WTC11 (cell line): ENCODE measurements at regions not wholly inside any gene's neighbourhood (a gene's known extent, or its start where the extent isn't known, plus 50 kb on each side); places are given as distances from the start of the nearest gene placed in this dataset.

Experiments
- ATAC-seq: fragments of 200-7000 bp; cut with Tn5 transposase; 2 replicates; pipeline ENCODE4 v1.10.0; 2021; ENCODE audit warnings: mild to moderate bottlenecking, moderate library complexity
- CTCF ChIA-PET: fragments of 300-600 bp; sonication (Branson Sonifier 250); formaldehyde crosslinking; loops from one replicate; lab custom pipeline; 2021; ENCODE audit warnings: antibody characterized with exemption; lab: Charles Lee
- POLR2A ChIA-PET: fragments of 350-600 bp; sonication (Branson Sonifier 250); formaldehyde crosslinking; loops from one replicate; lab custom pipeline; 2021; ENCODE audit warnings: antibody characterized with exemption; lab: Charles Lee
- DNase-seq: peaks from one replicate; pipeline ENCODE4 v3.0.0; 2021; ENCODE audit warnings: low spot score
- H3K27ac Mint-ChIP-seq: 2 replicates; pipeline ENCODE4 v1.8.0; 2021; ENCODE audit warnings: mixed read lengths
- H3K27me3 Mint-ChIP-seq: 2 replicates; pipeline ENCODE4 v1.8.0; 2021; ENCODE audit warnings: low read depth, mild to moderate bottlenecking, moderate library complexity, mixed read lengths
- H3K36me3 Mint-ChIP-seq: 2 replicates; pipeline ENCODE4 v1.8.0; 2021; ENCODE audit warnings: mixed read lengths
- H3K4me1 Mint-ChIP-seq: 2 replicates; pipeline ENCODE4 v1.8.0; 2022; ENCODE audit warnings: mixed read lengths
- H3K4me3 Mint-ChIP-seq: 2 replicates; pipeline ENCODE4 v1.8.0; 2021; ENCODE audit warnings: mild to moderate bottlenecking, moderate library complexity, mixed read lengths
- H3K9me3 Mint-ChIP-seq: 2 replicates; pipeline ENCODE4 v1.8.0; 2021; ENCODE audit warnings: mixed read lengths
- AFF4 ChIP-seq: sonication (generic); formaldehyde crosslinking; IDR thresholded peaks from 2 replicates; pipeline ENCODE4 v1.8.1; 2023; ENCODE audit warnings: mild to moderate bottlenecking, missing genetic modification reagents, borderline replicate concordance
- ATF1 ChIP-seq: sonication (generic); formaldehyde crosslinking; IDR thresholded peaks from 2 replicates; pipeline ENCODE4 v1.8.1; 2023; ENCODE audit warnings: mild to moderate bottlenecking, moderate library complexity, missing genetic modification reagents
- ATF3 ChIP-seq: sonication (generic); formaldehyde crosslinking; conservative IDR thresholded peaks from 2 replicates; pipeline ENCODE4 v1.8.1; 2022; ENCODE audit warnings: mild to moderate bottlenecking, missing genetic modification reagents
- EMX1 ChIP-seq: fragments of 250-450 bp; sonication (Bioruptor Pico); IDR thresholded peaks from 2 replicates; pipeline ENCODE4 v1.8.0; 2021; ENCODE audit warnings: mild to moderate bottlenecking
- FOXJ3 ChIP-seq: sonication (generic); formaldehyde crosslinking; IDR thresholded peaks from 2 replicates; pipeline ENCODE4 v1.9.0; 2021; ENCODE audit warnings: missing genetic modification reagents, mild to moderate bottlenecking, borderline replicate concordance
- FOXK1 ChIP-seq: sonication (generic); formaldehyde crosslinking; IDR thresholded peaks from 2 replicates; pipeline ENCODE4 v1.8.0; 2022; ENCODE audit warnings: mild to moderate bottlenecking, moderate library complexity, missing genetic modification reagents
- GRHL2 ChIP-seq: fragments of 250-450 bp; sonication (Bioruptor Pico); IDR thresholded peaks from 2 replicates; pipeline ENCODE4 v1.8.0; 2022; ENCODE audit warnings: mild to moderate bottlenecking, moderate library complexity; ENCODE audit not compliant: insufficient replicate concordance, severe bottlenecking
- GTF2I ChIP-seq: fragments of 250-450 bp; sonication (Bioruptor Pico); conservative IDR thresholded peaks from 2 replicates; pipeline ENCODE4 v1.4.0; 2021; ENCODE audit warnings: mild to moderate bottlenecking
- HMGA2 ChIP-seq: fragments of 250-450 bp; sonication (Bioruptor Pico); IDR thresholded peaks from 2 replicates; pipeline ENCODE4 v1.4.0; 2021; ENCODE audit warnings: mild to moderate bottlenecking, moderate library complexity
- JAZF1 ChIP-seq: fragments of 250-450 bp; sonication (Bioruptor Pico); IDR thresholded peaks from 2 replicates; pipeline ENCODE4 v1.9.0; 2021; ENCODE audit warnings: moderate library complexity, mild to moderate bottlenecking, inconsistent platforms
- JUN ChIP-seq: sonication (generic); formaldehyde crosslinking; IDR thresholded peaks from 2 replicates; pipeline ENCODE4 v1.8.0; 2023; ENCODE audit warnings: mild to moderate bottlenecking, missing genetic modification reagents
- MAX ChIP-seq: sonication (generic); formaldehyde crosslinking; IDR thresholded peaks from 2 replicates; pipeline ENCODE4 v1.8.0; 2022; ENCODE audit warnings: mild to moderate bottlenecking, missing genetic modification reagents
- MYBL2 ChIP-seq: sonication (generic); formaldehyde crosslinking; IDR thresholded peaks from 2 replicates; pipeline ENCODE4 v1.8.1; 2023; ENCODE audit warnings: mild to moderate bottlenecking, moderate library complexity, missing genetic modification reagents
- OVOL2 ChIP-seq: fragments of 250-450 bp; sonication (Bioruptor Pico); IDR thresholded peaks from 2 replicates; pipeline ENCODE4 v1.9.0; 2021; ENCODE audit warnings: mild to moderate bottlenecking, borderline replicate concordance
- RELA ChIP-seq: sonication (generic); formaldehyde crosslinking; IDR thresholded peaks from 2 replicates; pipeline ENCODE4 v1.8.1; 2022; ENCODE audit warnings: missing genetic modification reagents, mild to moderate bottlenecking, borderline replicate concordance
- SMAD3 ChIP-seq: sonication (generic); formaldehyde crosslinking; IDR thresholded peaks from 2 replicates; pipeline ENCODE4 v1.8.0; 2022; ENCODE audit warnings: missing genetic modification reagents, mild to moderate bottlenecking, borderline replicate concordance
- SMAD4 ChIP-seq: sonication (generic); formaldehyde crosslinking; IDR thresholded peaks from 2 replicates; pipeline ENCODE4 v1.8.0; 2022; ENCODE audit warnings: mild to moderate bottlenecking, missing genetic modification reagents
- SOX15 ChIP-seq: fragments of 250-450 bp; sonication (Bioruptor Pico); IDR thresholded peaks from 2 replicates; pipeline ENCODE4 v1.9.0; 2021; ENCODE audit warnings: mild to moderate bottlenecking
- TCF7 ChIP-seq: sonication (generic); formaldehyde crosslinking; IDR thresholded peaks from 2 replicates; pipeline ENCODE4 v1.8.0; 2022; ENCODE audit warnings: mild to moderate bottlenecking, low read depth, missing genetic modification reagents, moderate library complexity
- TEAD1 ChIP-seq: sonication (generic); formaldehyde crosslinking; IDR thresholded peaks from 2 replicates; pipeline ENCODE4 v1.8.0; 2022; ENCODE audit warnings: mild to moderate bottlenecking, missing genetic modification reagents
- USF1 ChIP-seq: sonication (generic); formaldehyde crosslinking; IDR thresholded peaks from 2 replicates; pipeline ENCODE4 v1.8.0; 2022; ENCODE audit warnings: mild to moderate bottlenecking, missing genetic modification reagents
- USF2 ChIP-seq: sonication (generic); formaldehyde crosslinking; IDR thresholded peaks from 2 replicates; pipeline ENCODE4 v1.8.1; 2023; ENCODE audit warnings: mild to moderate bottlenecking, missing genetic modification reagents, moderate library complexity
- ZBTB43 ChIP-seq: sonication (generic); formaldehyde crosslinking; IDR thresholded peaks from 2 replicates; pipeline ENCODE4 v1.8.1; 2023; ENCODE audit warnings: mild to moderate bottlenecking, missing genetic modification reagents
- ZNF138 ChIP-seq: sonication (generic); formaldehyde crosslinking; conservative IDR thresholded peaks from 2 replicates; pipeline ENCODE4 v1.8.1; 2022; ENCODE audit warnings: mild to moderate bottlenecking, moderate library complexity, missing genetic modification reagents
- ZNF219 ChIP-seq: sonication (generic); formaldehyde crosslinking; IDR thresholded peaks from 2 replicates; pipeline ENCODE4 v1.8.0; 2023; ENCODE audit warnings: missing genetic modification reagents, mild to moderate bottlenecking, borderline replicate concordance
- ZNF263 ChIP-seq: sonication (generic); formaldehyde crosslinking; IDR thresholded peaks from 2 replicates; pipeline ENCODE4 v1.8.1; 2022; ENCODE audit warnings: low read depth, mild to moderate bottlenecking, moderate library complexity, missing genetic modification reagents
- ZNF317 ChIP-seq: sonication (generic); formaldehyde crosslinking; IDR thresholded peaks from 2 replicates; pipeline ENCODE4 v1.8.1; 2023; ENCODE audit warnings: low read depth, mild to moderate bottlenecking, moderate library complexity, missing genetic modification reagents, borderline replicate concordance
- ZNF425 ChIP-seq: fragments of 250-450 bp; sonication (Bioruptor Pico); conservative IDR thresholded peaks from 2 replicates; pipeline ENCODE4 v1.9.0; 2021; ENCODE audit warnings: mild to moderate bottlenecking

GRCh38 chr3:7854721-7855120, 646.9 kb upstream of the LMCD1 start (continued):
- no peak for TF ChIP-seq RELA (CRISPR knock-in tag)
- TF ChIP-seq TEAD1 (CRISPR knock-in tag): no peak
- TF ChIP-seq FOXJ3 (CRISPR knock-in tag): no peak

GRCh38 chr3:7865611-7866010, 636.0 kb upstream of the LMCD1 start:
- DNase-seq (no peak), ATAC-seq (peak; percentile 39; the same call in 1 of the 2 replicates)
- Mint-ChIP-seq H3K27me3 (no peaks in the 10 kb centered on the region), H3K9me3 (peaks cover 19% of the 10 kb centered on the region), H3K36me3 (0 out of 2 replicates have a peak, but pooled peaks cover 3% of the 10 kb centered on the region), H3K4me3 (no peak overlapping the region), H3K4me1 (peaks cover 2% of the 10 kb centered on the region; the same call in 1 of the 2 replicates), H3K27ac (no peak overlapping the region)
- POLR2A ChIA-PET: no interaction called here
- TF ChIP-seq ZNF138 (CRISPR knock-in tag) (no peak), ZNF263 (CRISPR knock-in tag) (no peak), SMAD3 (CRISPR knock-in tag) (no peak), EMX1 (CRISPR knock-in tag) (no peak), ATF3 (no peak), SMAD4 (CRISPR knock-in tag) (no peak), TCF7 (CRISPR knock-in tag) (no peak), ZNF219 (CRISPR knock-in tag) (no peak), AFF4 (no peak), FOXK1 (CRISPR knock-in tag) (no peak), SOX15 (no peak), JAZF1 (CRISPR knock-in tag) (no peak), USF1 (CRISPR knock-in tag) (no peak), OVOL2 (no peak), HMGA2 (CRISPR knock-in tag) (no peak), USF2 (CRISPR knock-in tag) (no peak), JUN (no peak)
- CTCF ChIA-PET: no interaction called here

- peaks cover 22% of the 10 kb centered on the region for H3K9me3 Mint-ChIP-seq
- TF ChIP-seq MAX (CRISPR knock-in tag): no peak
- TF ChIP-seq MYBL2 (CRISPR knock-in tag): no peak
- no peak for TF ChIP-seq EMX1 (CRISPR knock-in tag)
- TF ChIP-seq GRHL2 (CRISPR knock-in tag): no peak
- TF ChIP-seq ZNF425: no peak
- no peak for TF ChIP-seq JUN
- no peak for TF ChIP-seq ZNF317
- TF ChIP-seq GTF2I (CRISPR knock-in tag): no peak
- TF ChIP-seq ATF1 (CRISPR knock-in tag): no peak
- no peak for TF ChIP-seq ZBTB43 (CRISPR knock-in tag)
These were observed 634.0 kb upstream of the LMCD1 start for GRCh38 chr3:7867587-7867986.

More at GRCh38 chr3:7867587-7867986, 634.0 kb upstream of the LMCD1 start:
- POLR2A ChIA-PET: no interaction called here
- H3K36me3 Mint-ChIP-seq: 0 out of 2 replicates have a peak, but pooled peaks cover 3% of the 10 kb centered on the region
- H3K4me3 Mint-ChIP-seq: no peak overlapping the region
- peaks cover 5% of the 10 kb centered on the region; the same call in 1 of the 2 replicates for H3K4me1 Mint-ChIP-seq
- ATAC-seq (no peak), DNase-seq (no peak)
- CTCF ChIA-PET: no interaction called here
- H3K27me3 Mint-ChIP-seq: no peaks in the 10 kb centered on the region
- no peak overlapping the region for H3K27ac Mint-ChIP-seq
